ENCODE measurements at regions not wholly inside any gene's neighbourhood (a gene's known extent, or its start where the extent isn't known, plus 50 kb on each side); places are given as distances from the start of the nearest gene placed in this dataset.

- BruUV-seq (replicated peaks), result no TSS peak
- Histone ChIP-seq H3K9me2 (ENCODE audit: insufficient read depth, low read length) (no peaks in the 10 kb centered on the region), H3K4me2 (ENCODE audit: low read length) (no peak overlapping the region), H3K9me3 (ENCODE audit: low read length) (no peaks in the 10 kb centered on the region), H3K79me2 (ENCODE audit: insufficient read depth, low read depth, low read length) (no peaks in the 10 kb centered on the region), H3K27ac (ENCODE audit: low read depth, low read length, poor library complexity, severe bottlenecking) (no peak overlapping the region), H3K36me3 (ENCODE audit: insufficient read depth, low read length) (no peaks in the 10 kb centered on the region), H4K20me1 (ENCODE audit: insufficient read depth, low read length) (no peaks in the 10 kb centered on the region), H2AFZ (ENCODE audit: low read length) (no peak overlapping the region), H3K4me3 (ENCODE audit: low read depth, low read length, poor library complexity, severe bottlenecking) (no peak overlapping the region), H3K4me1 (ENCODE audit: insufficient read depth, low read length, poor library complexity, severe bottlenecking) (peaks cover 11% of the 10 kb centered on the region)
- intact Hi-C loops (cut with micrococcal nuclease; ENCODE audit: unreplicated experiment), result no loop called here
- no peak for DNase-seq (ENCODE audit: low spot score)
- ChIA-PET CTCF (ENCODE audit: unreplicated experiment) (interaction anchor here (0.7 kb wide), 1 partner anchor 15 kb away, joined by 4 read pairs; no protein-coding TSS in a partner anchor), POLR2A (interaction anchor here (0.9 kb wide), 1 partner anchor 10 kb away, joined by 3 read pairs; no protein-coding TSS in a partner anchor)
- TF ChIP-seq EZH2phosphoT487 (IDR thresholded peaks at IDR 0.05; ENCODE audit: borderline replicate concordance, low read depth, low read length) (no peak), CTCF (conservative IDR thresholded peaks at IDR 0.05; ENCODE audit: low read length) (no peak)
Measured at GRCh38 chr1:234735916-234736315, 125.9 kb upstream of the IRF2BP2 start.

- TF ChIP-seq CTCF (conservative IDR thresholded peaks at IDR 0.05; ENCODE audit: low read length) (no peak), EZH2phosphoT487 (IDR thresholded peaks at IDR 0.05; ENCODE audit: borderline replicate concordance, low read depth, low read length) (no peak)
- H3K4me1 ChIP-seq (ENCODE audit: insufficient read depth, low read length, poor library complexity, severe bottlenecking), result peaks cover 15% of the 10 kb centered on the region
- H3K9me3 ChIP-seq (ENCODE audit: low read length), result no peaks in the 10 kb centered on the region
- no peaks in the 10 kb centered on the region for H4K20me1 ChIP-seq (ENCODE audit: insufficient read depth, low read length)
- H3K27ac ChIP-seq (ENCODE audit: low read depth, low read length, poor library complexity, severe bottlenecking), result no peak overlapping the region
- no peak overlapping the region for H3K4me2 ChIP-seq (ENCODE audit: low read length)
- CTCF ChIA-PET (ENCODE audit: unreplicated experiment), result interaction anchor here (0.7 kb wide), 1 partner anchor 16 kb away, joined by 4 read pairs; no protein-coding TSS in a partner anchor
- POLR2A ChIA-PET, result interaction anchor here (0.9 kb wide), 1 partner anchor 9 kb away, joined by 3 read pairs; no protein-coding TSS in a partner anchor
- intact Hi-C loops (cut with micrococcal nuclease; ENCODE audit: unreplicated experiment), result no loop called here
- no TSS peak for BruUV-seq (replicated peaks)
- H3K79me2 ChIP-seq (ENCODE audit: insufficient read depth, low read depth, low read length), result no peaks in the 10 kb centered on the region
- no peak for DNase-seq (ENCODE audit: low spot score)
- H3K9me2 ChIP-seq (ENCODE audit: insufficient read depth, low read length), result no peaks in the 10 kb centered on the region
- no peaks in the 10 kb centered on the region for H3K36me3 ChIP-seq (ENCODE audit: insufficient read depth, low read length)
- no peak overlapping the region for H2AFZ ChIP-seq (ENCODE audit: low read length)
- no peak overlapping the region for H3K4me3 ChIP-seq (ENCODE audit: low read depth, low read length, poor library complexity, severe bottlenecking)
Measured at GRCh38 chr1:234735476-234735875, 125.5 kb upstream of the IRF2BP2 start.

- TF ChIP-seq EZH2phosphoT487 (IDR thresholded peaks at IDR 0.05; ENCODE audit: borderline replicate concordance, low read depth, low read length), result no peak
- no peak for TF ChIP-seq CTCF (conservative IDR thresholded peaks at IDR 0.05; ENCODE audit: low read length)
- intact Hi-C loops (cut with micrococcal nuclease; ENCODE audit: unreplicated experiment), result no loop called here
Measured at GRCh38 chr1:234734869-234735268, 124.9 kb upstream of the IRF2BP2 start.

More at GRCh38 chr1:234734869-234735268, 124.9 kb upstream of the IRF2BP2 start:
- no peaks in the 10 kb centered on the region for H4K20me1 ChIP-seq (ENCODE audit: insufficient read depth, low read length)
- no peaks in the 10 kb centered on the region for H3K9me3 ChIP-seq (ENCODE audit: low read length)
- no peak overlapping the region for H3K27ac ChIP-seq (ENCODE audit: low read depth, low read length, poor library complexity, severe bottlenecking)
- CTCF ChIA-PET (ENCODE audit: unreplicated experiment), result no interaction called here
- H3K4me3 ChIP-seq (ENCODE audit: low read depth, low read length, poor library complexity, severe bottlenecking), result no peak overlapping the region
- no peak overlapping the region for H2AFZ ChIP-seq (ENCODE audit: low read length)
- H3K36me3 ChIP-seq (ENCODE audit: insufficient read depth, low read length), result no peaks in the 10 kb centered on the region
- no peak for DNase-seq (ENCODE audit: low spot score)
- BruUV-seq (replicated peaks), result no TSS peak
- no peak overlapping the region for H3K4me2 ChIP-seq (ENCODE audit: low read length)
- peaks cover 21% of the 10 kb centered on the region for H3K4me1 ChIP-seq (ENCODE audit: insufficient read depth, low read length, poor library complexity, severe bottlenecking)
- H3K79me2 ChIP-seq (ENCODE audit: insufficient read depth, low read depth, low read length), result no peaks in the 10 kb centered on the region
- POLR2A ChIA-PET, result interaction anchor here (1.0 to 1.5 kb wide), 2 partner anchors 11 to 92 kb away, joined by 4 read pairs; no protein-coding TSS in a partner anchor
- H3K9me2 ChIP-seq (ENCODE audit: insufficient read depth, low read length), result no peaks in the 10 kb centered on the region

Measured in OCI-LY7 (cell line).